GM23338 (cell line): ENCODE measurements at regions not wholly inside any gene's neighbourhood (a gene's known extent, or its start where the extent isn't known, plus 50 kb on each side); places are given as distances from the start of the nearest gene placed in this dataset.
A peak's percentile ranks its signal among the peaks of the same experiment; 100 is the strongest.

Source experiments
- ATAC-seq: fragments of 200-7000 bp; cut with Tn5 transposase; 3 replicates; pipeline ENCODE4 v1.9.1; 2020
- DNase-seq: peaks from one replicate; pipeline ENCODE4 v3.0.0-alpha.2; 2015; ENCODE audit warnings: low spot score
- H2AFZ ChIP-seq: fragments of 200-600 bp; sonication (generic); 2 replicates; pipeline ENCODE4 v1.8.0; 2016; ENCODE audit warnings: antibody characterized with exemption, mild to moderate bottlenecking, moderate library complexity
- H3F3A ChIP-seq: fragments of 200-600 bp; sonication (generic); replicated peaks from 2 replicates; pipeline ENCODE4 v1.8.0; 2017; ENCODE audit warnings: antibody characterized with exemption, mixed run types, low read depth
- H3K27ac ChIP-seq: fragments of 200-600 bp; sonication (generic); 2 replicates; pipeline ENCODE4 v1.6.1; 2016; ENCODE audit warnings: low read depth
- H3K27me3 ChIP-seq: fragments of 200-600 bp; sonication (generic); 2 replicates; pipeline ENCODE4 v1.8.0; 2016; ENCODE audit warnings: mild to moderate bottlenecking, mixed run types, moderate library complexity; ENCODE audit not compliant: insufficient read depth
- H3K36me3 ChIP-seq: fragments of 200-600 bp; sonication (generic); 2 replicates; pipeline ENCODE4 v1.8.0; 2016; ENCODE audit warnings: mild to moderate bottlenecking; ENCODE audit not compliant: insufficient read depth
- H3K4me1 ChIP-seq: fragments of 200-600 bp; sonication (generic); 2 replicates; pipeline ENCODE4 v1.8.0; 2016; ENCODE audit warnings: mild to moderate bottlenecking, moderate library complexity; ENCODE audit not compliant: insufficient read depth
- H3K4me2 ChIP-seq: fragments of 200-600 bp; sonication (generic); 2 replicates; pipeline ENCODE4 v1.7.1; 2017; ENCODE audit warnings: mixed run types
- H3K4me3 ChIP-seq: fragments of 200-600 bp; sonication (generic); 2 replicates; pipeline ENCODE4 v1.6.1; 2016; ENCODE audit warnings: mixed run types
- H3K79me2 ChIP-seq: fragments of 200-600 bp; sonication (generic); replicated peaks from 2 replicates; pipeline ENCODE4 v1.8.0; 2017; ENCODE audit warnings: mild to moderate bottlenecking; ENCODE audit not compliant: insufficient read depth
- H3K9me2 ChIP-seq: fragments of 200-600 bp; sonication (generic); 2 replicates; pipeline ENCODE4 v1.8.0; 2017; ENCODE audit not compliant: insufficient read depth
- H4K20me1 ChIP-seq: fragments of 200-600 bp; sonication (generic); replicated peaks from 2 replicates; pipeline ENCODE4 v1.8.0; 2017; ENCODE audit warnings: mild to moderate bottlenecking; ENCODE audit not compliant: insufficient read depth
- H3K27ac Mint-ChIP-seq: 2 replicates; pipeline ENCODE4 v1.8.0; 2020; ENCODE audit warnings: inconsistent platforms, mild to moderate bottlenecking, moderate library complexity, mixed read lengths
- H3K27me3 Mint-ChIP-seq: 3 replicates; pipeline ENCODE4 v1.8.0; 2022; ENCODE audit warnings: low read depth, mild to moderate bottlenecking, moderate library complexity, mixed read lengths, inconsistent platforms; ENCODE audit not compliant: insufficient read depth, poor library complexity
- H3K36me3 Mint-ChIP-seq: 3 replicates; pipeline ENCODE4 v1.8.0; 2021; ENCODE audit warnings: low read depth, mild to moderate bottlenecking, inconsistent platforms, moderate library complexity, mixed read lengths
- H3K4me1 Mint-ChIP-seq: 3 replicates; pipeline ENCODE4 v1.8.0; 2020; ENCODE audit warnings: mild to moderate bottlenecking, inconsistent platforms, mixed read lengths
- H3K4me3 Mint-ChIP-seq: 3 replicates; pipeline ENCODE4 v1.8.0; 2021; ENCODE audit warnings: moderate library complexity, mild to moderate bottlenecking, inconsistent platforms, mixed read lengths
- H3K9me3 Mint-ChIP-seq: 3 replicates; pipeline ENCODE4 v1.8.0; 2020; ENCODE audit warnings: moderate library complexity, mild to moderate bottlenecking, inconsistent platforms, mixed read lengths
- CREB1 ChIP-seq: fragments of 250-450 bp; sonication (Bioruptor Pico); IDR thresholded peaks from 2 replicates; pipeline ENCODE4 v1.5.0; 2020; ENCODE audit warnings: low read depth, mild to moderate bottlenecking, moderate library complexity
- EZH2 ChIP-seq: fragments of 200-600 bp; sonication (generic); IDR thresholded peaks from one replicate; pipeline ENCODE4 v1.8.0; 2017; ENCODE audit warnings: antibody characterized with exemption, mild to moderate bottlenecking, low read depth; ENCODE audit not compliant: unreplicated experiment
- EZH2phosphoT487 ChIP-seq: fragments of 200-600 bp; sonication (generic); IDR thresholded peaks from one replicate; pipeline ENCODE4 v1.8.1; 2018; ENCODE audit warnings: antibody characterized with exemption; ENCODE audit not compliant: unreplicated experiment
- JUNB ChIP-seq: IDR thresholded peaks from one replicate; pipeline ENCODE4 v1.6.1; 2016; ENCODE audit warnings: antibody characterized with exemption; ENCODE audit not compliant: unreplicated experiment
- NANOG ChIP-seq: IDR thresholded peaks from 2 replicates; pipeline ENCODE4 v1.6.1; 2016; ENCODE audit warnings: antibody characterized with exemption, borderline replicate concordance
- POLR2AphosphoS5 ChIP-seq: IDR thresholded peaks from 2 replicates; pipeline ENCODE4 v1.6.1; 2016; ENCODE audit warnings: antibody characterized with exemption, low read depth
- STAT1 ChIP-seq: IDR thresholded peaks from one replicate; pipeline ENCODE4 v1.6.1; 2016; ENCODE audit warnings: antibody characterized with exemption; ENCODE audit not compliant: unreplicated experiment
- ZNF114 ChIP-seq: fragments of 250-450 bp; sonication (Bioruptor Pico); IDR thresholded peaks from 2 replicates; pipeline ENCODE4 v1.5.0; 2020; ENCODE audit warnings: mild to moderate bottlenecking, moderate library complexity
- ZNF331 ChIP-seq: fragments of 250-450 bp; sonication (Bioruptor Pico); IDR thresholded peaks from 2 replicates; pipeline ENCODE4 v1.5.0; 2020; ENCODE audit warnings: low read depth, mild to moderate bottlenecking, moderate library complexity
- TF ChIP-seq, protein P1 (sequence below): IDR thresholded peaks from one replicate; pipeline ENCODE4 v1.6.1; 2018; ENCODE audit warnings: antibody characterized with exemption; ENCODE audit not compliant: unreplicated experiment
- TF ChIP-seq, protein P2 (sequence below): fragments of 250-450 bp; sonication (Bioruptor Pico); IDR thresholded peaks from 2 replicates; pipeline ENCODE4 v1.5.0; 2020; ENCODE audit warnings: mild to moderate bottlenecking, moderate library complexity

DNA sequence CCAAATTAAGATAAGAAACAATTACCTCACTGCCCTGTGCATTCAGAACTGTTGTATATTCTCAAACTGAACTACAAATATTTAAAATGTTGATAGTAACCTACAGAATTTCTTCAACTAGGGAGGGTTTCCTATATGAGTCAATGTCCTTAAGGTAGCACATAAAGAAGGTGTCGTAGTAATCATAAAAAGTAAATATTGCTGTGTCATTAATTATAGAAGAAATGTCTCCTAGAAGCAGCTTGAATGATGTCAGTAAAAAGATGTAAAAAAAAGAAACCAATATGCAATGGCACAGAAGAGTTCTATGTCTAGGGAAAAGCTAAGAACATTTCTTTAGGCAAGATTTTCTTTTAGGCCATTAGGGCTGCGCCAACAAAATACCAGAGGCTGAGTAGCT is 559.6 kb upstream of the EPHA5 start:
- Histone ChIP-seq H3K27me3 (no peaks in the 10 kb centered on the region), H3K4me3 (no peak overlapping the region), H4K20me1 (no peaks in the 10 kb centered on the region), H2AFZ (0 out of 2 replicates have a peak overlapping the region, but pooled peaks have one; percentile 15), H3K36me3 (no peaks in the 10 kb centered on the region), H3K9me2 (no peaks in the 10 kb centered on the region), H3K4me2 (no peak overlapping the region), H3K27ac (no peak overlapping the region), H3K79me2 (no peaks in the 10 kb centered on the region), H3F3A (no peaks in the 10 kb centered on the region), H3K4me1 (no peaks in the 10 kb centered on the region)
- Mint-ChIP-seq H3K27ac (no peak overlapping the region), H3K27me3 (no peaks in the 10 kb centered on the region), H3K9me3 (no peaks in the 10 kb centered on the region), H3K36me3 (no peaks in the 10 kb centered on the region), H3K4me1 (no peaks in the 10 kb centered on the region), H3K4me3 (no peak overlapping the region)
- TF ChIP-seq ZNF114 (CRISPR knock-in tag) (no peak), CREB1 (no peak), POLR2AphosphoS5 (no peak), NANOG (no peak), JUNB (no peak), EZH2 (no peak), EZH2phosphoT487 (no peak), STAT1 (no peak), ZNF331 (CRISPR knock-in tag) (no peak)
- TF ChIP-seq, protein P1, sequence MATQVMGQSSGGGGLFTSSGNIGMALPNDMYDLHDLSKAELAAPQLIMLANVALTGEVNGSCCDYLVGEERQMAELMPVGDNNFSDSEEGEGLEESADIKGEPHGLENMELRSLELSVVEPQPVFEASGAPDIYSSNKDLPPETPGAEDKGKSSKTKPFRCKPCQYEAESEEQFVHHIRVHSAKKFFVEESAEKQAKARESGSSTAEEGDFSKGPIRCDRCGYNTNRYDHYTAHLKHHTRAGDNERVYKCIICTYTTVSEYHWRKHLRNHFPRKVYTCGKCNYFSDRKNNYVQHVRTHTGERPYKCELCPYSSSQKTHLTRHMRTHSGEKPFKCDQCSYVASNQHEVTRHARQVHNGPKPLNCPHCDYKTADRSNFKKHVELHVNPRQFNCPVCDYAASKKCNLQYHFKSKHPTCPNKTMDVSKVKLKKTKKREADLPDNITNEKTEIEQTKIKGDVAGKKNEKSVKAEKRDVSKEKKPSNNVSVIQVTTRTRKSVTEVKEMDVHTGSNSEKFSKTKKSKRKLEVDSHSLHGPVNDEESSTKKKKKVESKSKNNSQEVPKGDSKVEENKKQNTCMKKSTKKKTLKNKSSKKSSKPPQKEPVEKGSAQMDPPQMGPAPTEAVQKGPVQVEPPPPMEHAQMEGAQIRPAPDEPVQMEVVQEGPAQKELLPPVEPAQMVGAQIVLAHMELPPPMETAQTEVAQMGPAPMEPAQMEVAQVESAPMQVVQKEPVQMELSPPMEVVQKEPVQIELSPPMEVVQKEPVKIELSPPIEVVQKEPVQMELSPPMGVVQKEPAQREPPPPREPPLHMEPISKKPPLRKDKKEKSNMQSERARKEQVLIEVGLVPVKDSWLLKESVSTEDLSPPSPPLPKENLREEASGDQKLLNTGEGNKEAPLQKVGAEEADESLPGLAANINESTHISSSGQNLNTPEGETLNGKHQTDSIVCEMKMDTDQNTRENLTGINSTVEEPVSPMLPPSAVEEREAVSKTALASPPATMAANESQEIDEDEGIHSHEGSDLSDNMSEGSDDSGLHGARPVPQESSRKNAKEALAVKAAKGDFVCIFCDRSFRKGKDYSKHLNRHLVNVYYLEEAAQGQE, result no peak
- TF ChIP-seq, protein P2, sequence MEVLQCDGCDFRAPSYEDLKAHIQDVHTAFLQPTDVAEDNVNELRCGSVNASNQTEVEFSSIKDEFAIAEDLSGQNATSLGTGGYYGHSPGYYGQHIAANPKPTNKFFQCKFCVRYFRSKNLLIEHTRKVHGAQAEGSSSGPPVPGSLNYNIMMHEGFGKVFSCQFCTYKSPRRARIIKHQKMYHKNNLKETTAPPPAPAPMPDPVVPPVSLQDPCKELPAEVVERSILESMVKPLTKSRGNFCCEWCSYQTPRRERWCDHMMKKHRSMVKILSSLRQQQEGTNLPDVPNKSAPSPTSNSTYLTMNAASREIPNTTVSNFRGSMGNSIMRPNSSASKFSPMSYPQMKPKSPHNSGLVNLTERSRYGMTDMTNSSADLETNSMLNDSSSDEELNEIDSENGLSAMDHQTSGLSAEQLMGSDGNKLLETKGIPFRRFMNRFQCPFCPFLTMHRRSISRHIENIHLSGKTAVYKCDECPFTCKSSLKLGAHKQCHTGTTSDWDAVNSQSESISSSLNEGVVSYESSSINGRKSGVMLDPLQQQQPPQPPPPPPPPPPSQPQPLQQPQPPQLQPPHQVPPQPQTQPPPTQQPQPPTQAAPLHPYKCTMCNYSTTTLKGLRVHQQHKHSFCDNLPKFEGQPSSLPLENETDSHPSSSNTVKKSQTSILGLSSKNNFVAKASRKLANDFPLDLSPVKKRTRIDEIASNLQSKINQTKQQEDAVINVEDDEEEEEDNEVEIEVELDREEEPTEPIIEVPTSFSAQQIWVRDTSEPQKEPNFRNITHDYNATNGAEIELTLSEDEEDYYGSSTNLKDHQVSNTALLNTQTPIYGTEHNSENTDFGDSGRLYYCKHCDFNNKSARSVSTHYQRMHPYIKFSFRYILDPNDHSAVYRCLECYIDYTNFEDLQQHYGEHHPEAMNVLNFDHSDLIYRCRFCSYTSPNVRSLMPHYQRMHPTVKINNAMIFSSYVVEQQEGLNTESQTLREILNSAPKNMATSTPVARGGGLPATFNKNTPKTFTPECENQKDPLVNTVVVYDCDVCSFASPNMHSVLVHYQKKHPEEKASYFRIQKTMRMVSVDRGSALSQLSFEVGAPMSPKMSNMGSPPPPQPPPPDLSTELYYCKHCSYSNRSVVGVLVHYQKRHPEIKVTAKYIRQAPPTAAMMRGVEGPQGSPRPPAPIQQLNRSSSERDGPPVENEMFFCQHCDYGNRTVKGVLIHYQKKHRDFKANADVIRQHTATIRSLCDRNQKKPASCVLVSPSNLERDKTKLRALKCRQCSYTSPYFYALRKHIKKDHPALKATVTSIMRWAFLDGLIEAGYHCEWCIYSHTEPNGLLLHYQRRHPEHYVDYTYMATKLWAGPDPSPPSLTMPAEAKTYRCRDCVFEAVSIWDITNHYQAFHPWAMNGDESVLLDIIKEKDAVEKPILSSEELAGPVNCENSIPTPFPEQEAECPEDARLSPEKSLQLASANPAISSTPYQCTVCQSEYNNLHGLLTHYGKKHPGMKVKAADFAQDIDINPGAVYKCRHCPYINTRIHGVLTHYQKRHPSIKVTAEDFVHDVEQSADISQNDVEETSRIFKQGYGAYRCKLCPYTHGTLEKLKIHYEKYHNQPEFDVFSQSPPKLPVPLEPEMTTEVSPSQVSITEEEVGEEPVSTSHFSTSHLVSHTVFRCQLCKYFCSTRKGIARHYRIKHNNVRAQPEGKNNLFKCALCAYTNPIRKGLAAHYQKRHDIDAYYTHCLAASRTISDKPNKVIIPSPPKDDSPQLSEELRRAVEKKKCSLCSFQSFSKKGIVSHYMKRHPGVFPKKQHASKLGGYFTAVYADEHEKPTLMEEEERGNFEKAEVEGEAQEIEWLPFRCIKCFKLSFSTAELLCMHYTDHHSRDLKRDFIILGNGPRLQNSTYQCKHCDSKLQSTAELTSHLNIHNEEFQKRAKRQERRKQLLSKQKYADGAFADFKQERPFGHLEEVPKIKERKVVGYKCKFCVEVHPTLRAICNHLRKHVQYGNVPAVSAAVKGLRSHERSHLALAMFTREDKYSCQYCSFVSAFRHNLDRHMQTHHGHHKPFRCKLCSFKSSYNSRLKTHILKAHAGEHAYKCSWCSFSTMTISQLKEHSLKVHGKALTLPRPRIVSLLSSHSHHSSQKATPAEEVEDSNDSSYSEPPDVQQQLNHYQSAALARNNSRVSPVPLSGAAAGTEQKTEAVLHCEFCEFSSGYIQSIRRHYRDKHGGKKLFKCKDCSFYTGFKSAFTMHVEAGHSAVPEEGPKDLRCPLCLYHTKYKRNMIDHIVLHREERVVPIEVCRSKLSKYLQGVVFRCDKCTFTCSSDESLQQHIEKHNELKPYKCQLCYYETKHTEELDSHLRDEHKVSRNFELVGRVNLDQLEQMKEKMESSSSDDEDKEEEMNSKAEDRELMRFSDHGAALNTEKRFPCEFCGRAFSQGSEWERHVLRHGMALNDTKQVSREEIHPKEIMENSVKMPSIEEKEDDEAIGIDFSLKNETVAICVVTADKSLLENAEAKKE (CRISPR knock-in tag), result no peak
- ATAC-seq (no peak), DNase-seq (no peak)
